OCI-LY1 (cell line): ENCODE measurements at regions not wholly inside any gene's neighbourhood (a gene's known extent, or its start where the extent isn't known, plus 50 kb on each side); places are given as distances from the start of the nearest gene placed in this dataset.

Experiments
- H2AFZ ChIP-seq: fragments of 200-600 bp; sonication (generic), shearing (Covaris generic); 2 replicates; pipeline ENCODE4 v1.6.0; 2014; ENCODE audit warnings: antibody characterized with exemption, mild to moderate bottlenecking, low read length
- H3F3A ChIP-seq: fragments of 200-600 bp; sonication (generic), shearing (Covaris generic); 2 replicates; pipeline ENCODE4 v1.6.0; 2014; ENCODE audit warnings: mild to moderate bottlenecking, antibody characterized with exemption, low read length, moderate library complexity; ENCODE audit not compliant: insufficient read depth
- H3K27ac ChIP-seq: fragments of 200-600 bp; sonication (generic); 2 replicates; pipeline ENCODE4 v1.5.1; 2014; ENCODE audit warnings: low read length, mixed run types, mild to moderate bottlenecking, low read depth; ENCODE audit not compliant: poor library complexity, severe bottlenecking
- H3K27me3 ChIP-seq: fragments of 200-600 bp; sonication (generic); 2 replicates; pipeline ENCODE4 v1.6.0; 2014; ENCODE audit warnings: antibody characterized with exemption, mild to moderate bottlenecking, low read length, moderate library complexity; ENCODE audit not compliant: insufficient read depth
- H3K36me3 ChIP-seq: fragments of 200-600 bp; sonication (generic); 2 replicates; pipeline ENCODE4 v1.6.1; 2014; ENCODE audit warnings: mild to moderate bottlenecking, antibody characterized with exemption, low read length, moderate library complexity, mixed read lengths; ENCODE audit not compliant: insufficient read depth
- H3K4me1 ChIP-seq: fragments of 200-600 bp; sonication (generic); 2 replicates; pipeline ENCODE4 v1.5.1; 2014; ENCODE audit warnings: mild to moderate bottlenecking, low read length, moderate library complexity; ENCODE audit not compliant: insufficient read depth, severe bottlenecking
- H3K4me2 ChIP-seq: fragments of 200-600 bp; sonication (generic), shearing (Covaris generic); 2 replicates; pipeline ENCODE4 v1.6.1; 2014; ENCODE audit warnings: low read length
- H3K4me3 ChIP-seq: fragments of 200-600 bp; sonication (generic); 2 replicates; pipeline ENCODE4 v1.5.1; 2014; ENCODE audit warnings: low read length, low read depth, mild to moderate bottlenecking, mixed read lengths; ENCODE audit not compliant: poor library complexity, severe bottlenecking
- H3K79me2 ChIP-seq: fragments of 200-600 bp; shearing (Covaris generic); 2 replicates; pipeline ENCODE4 v1.6.1; 2016; ENCODE audit warnings: mixed run types, low read length, mixed read lengths; ENCODE audit not compliant: insufficient read depth
- H3K9ac ChIP-seq: fragments of 200-600 bp; sonication (generic), shearing (Covaris generic); 2 replicates; pipeline ENCODE4 v1.6.1; 2014; ENCODE audit warnings: mild to moderate bottlenecking, low read length, mixed read lengths
- H3K9me2 ChIP-seq: fragments of 200-600 bp; sonication (generic), shearing (Covaris generic); 2 replicates; pipeline ENCODE4 v1.6.1; 2014; ENCODE audit warnings: low read depth, mild to moderate bottlenecking, low read length, mixed read lengths
- H3K9me3 ChIP-seq: fragments of 200-600 bp; shearing (Covaris generic); 2 replicates; pipeline ENCODE4 v1.6.1; 2014; ENCODE audit warnings: low read length, mixed read lengths
- H4K20me1 ChIP-seq: fragments of 200-600 bp; sonication (generic), shearing (Covaris generic); 2 replicates; pipeline ENCODE4 v1.6.0; 2016; ENCODE audit warnings: mild to moderate bottlenecking, low read length; ENCODE audit not compliant: insufficient read depth
- EZH2 ChIP-seq: fragments of 200-600 bp; sonication (generic), shearing (Covaris generic); IDR thresholded peaks from 2 replicates; pipeline ENCODE4 v1.8.0; 2017; ENCODE audit warnings: borderline replicate concordance, mixed run types, mild to moderate bottlenecking, antibody characterized with exemption, low read length, moderate library complexity, mixed read lengths
- TF ChIP-seq, protein P1 (sequence below): fragments of 200-600 bp; sonication (generic), shearing (Covaris generic); IDR thresholded peaks from 2 replicates; pipeline ENCODE4 v1.5.1; 2017; ENCODE audit warnings: mild to moderate bottlenecking, antibody characterized with exemption, low read length, moderate library complexity, mixed read lengths

DNA sequence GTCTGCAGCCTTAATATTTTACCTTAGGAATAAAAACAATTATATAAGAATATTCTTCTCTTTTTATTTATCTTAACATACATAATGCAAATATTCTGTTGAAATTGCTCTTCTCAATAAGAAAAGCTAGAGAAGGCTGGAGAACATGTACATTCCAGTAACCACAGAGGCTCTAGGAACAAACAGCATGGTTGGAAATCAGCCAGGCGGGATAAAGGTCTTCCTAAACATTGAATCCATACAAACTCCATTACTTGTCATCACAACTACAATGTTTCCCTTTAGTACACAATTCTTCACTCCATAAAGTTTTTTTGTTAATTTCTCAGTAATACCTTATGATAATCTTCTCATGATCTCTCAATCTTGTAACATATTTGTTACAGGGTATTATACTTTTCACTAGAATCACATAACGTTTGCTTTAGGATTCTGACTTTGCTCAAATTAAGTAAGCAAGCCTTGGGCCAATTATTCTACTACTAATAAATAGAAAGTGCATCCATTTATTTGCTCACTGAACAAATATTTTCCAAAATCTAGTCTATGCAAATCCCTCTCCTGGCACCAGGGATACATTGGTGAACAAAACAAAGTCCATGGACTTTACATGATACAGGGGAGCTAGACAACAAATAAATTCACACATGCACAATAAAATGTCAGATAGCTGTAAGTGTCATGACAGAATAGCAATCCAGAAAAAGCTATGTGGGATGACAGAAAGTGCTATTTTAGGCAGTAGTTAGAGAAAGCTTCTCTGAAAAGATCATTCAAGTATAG lies 237.5 kb upstream of the TMTC1 start:
- no peak for TF ChIP-seq EZH2
- TF ChIP-seq, protein P1, sequence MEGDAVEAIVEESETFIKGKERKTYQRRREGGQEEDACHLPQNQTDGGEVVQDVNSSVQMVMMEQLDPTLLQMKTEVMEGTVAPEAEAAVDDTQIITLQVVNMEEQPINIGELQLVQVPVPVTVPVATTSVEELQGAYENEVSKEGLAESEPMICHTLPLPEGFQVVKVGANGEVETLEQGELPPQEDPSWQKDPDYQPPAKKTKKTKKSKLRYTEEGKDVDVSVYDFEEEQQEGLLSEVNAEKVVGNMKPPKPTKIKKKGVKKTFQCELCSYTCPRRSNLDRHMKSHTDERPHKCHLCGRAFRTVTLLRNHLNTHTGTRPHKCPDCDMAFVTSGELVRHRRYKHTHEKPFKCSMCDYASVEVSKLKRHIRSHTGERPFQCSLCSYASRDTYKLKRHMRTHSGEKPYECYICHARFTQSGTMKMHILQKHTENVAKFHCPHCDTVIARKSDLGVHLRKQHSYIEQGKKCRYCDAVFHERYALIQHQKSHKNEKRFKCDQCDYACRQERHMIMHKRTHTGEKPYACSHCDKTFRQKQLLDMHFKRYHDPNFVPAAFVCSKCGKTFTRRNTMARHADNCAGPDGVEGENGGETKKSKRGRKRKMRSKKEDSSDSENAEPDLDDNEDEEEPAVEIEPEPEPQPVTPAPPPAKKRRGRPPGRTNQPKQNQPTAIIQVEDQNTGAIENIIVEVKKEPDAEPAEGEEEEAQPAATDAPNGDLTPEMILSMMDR = no peak
- Histone ChIP-seq H2AFZ (no peak overlapping the region), H3K4me2 (no peak overlapping the region), H3K27me3 (no peaks in the 10 kb centered on the region), H3F3A (no peaks in the 10 kb centered on the region), H3K36me3 (no peaks in the 10 kb centered on the region), H3K9ac (no peak overlapping the region), H3K9me3 (no peaks in the 10 kb centered on the region), H3K27ac (no peak overlapping the region), H3K4me1 (no peaks in the 10 kb centered on the region), H3K79me2 (no peaks in the 10 kb centered on the region), H4K20me1 (no peaks in the 10 kb centered on the region), H3K4me3 (no peak overlapping the region), H3K9me2 (no peaks in the 10 kb centered on the region)

DNA sequence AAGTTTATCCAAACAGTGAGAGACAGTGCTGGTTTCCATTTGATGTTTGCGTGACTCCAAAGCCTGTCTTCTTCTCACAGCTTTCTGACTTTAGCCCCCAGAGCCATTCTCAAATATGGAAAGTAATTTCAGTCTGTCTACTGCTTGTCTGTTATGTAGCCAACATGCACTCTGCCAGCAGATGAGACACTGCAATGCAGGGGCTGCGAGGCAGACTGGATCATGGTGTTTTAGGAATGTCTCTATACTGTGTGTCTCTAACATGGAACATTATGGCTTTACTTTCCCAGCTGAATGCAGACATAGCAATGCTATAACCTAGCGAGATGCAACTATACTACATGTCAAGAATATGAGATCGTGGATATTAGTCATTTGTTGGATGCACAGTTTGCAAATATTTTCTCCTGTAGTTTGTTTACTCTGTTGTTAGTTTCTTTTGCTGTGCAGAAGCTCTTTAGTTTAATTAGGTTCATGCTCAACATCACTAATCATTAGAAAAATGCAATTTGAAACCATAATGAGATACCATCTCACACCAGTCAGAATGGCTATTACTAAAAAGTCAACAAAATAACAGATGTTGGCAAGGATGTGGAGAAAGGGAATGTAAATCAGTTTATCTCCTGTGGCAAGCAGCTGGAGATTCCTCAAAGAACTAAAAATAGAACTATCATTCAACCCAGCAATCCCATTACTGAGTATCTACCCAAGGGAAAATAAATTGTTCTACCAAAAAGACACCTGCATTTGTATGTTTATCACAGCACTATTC lies 235.8 kb upstream of the TMTC1 start:
- Histone ChIP-seq H4K20me1 (no peaks in the 10 kb centered on the region), H3K9ac (no peak overlapping the region), H3K27me3 (no peaks in the 10 kb centered on the region), H3K36me3 (no peaks in the 10 kb centered on the region), H3K9me2 (no peaks in the 10 kb centered on the region), H3K79me2 (no peaks in the 10 kb centered on the region), H2AFZ (no peak overlapping the region), H3K4me3 (no peak overlapping the region), H3F3A (no peaks in the 10 kb centered on the region), H3K4me1 (no peaks in the 10 kb centered on the region), H3K27ac (no peak overlapping the region), H3K9me3 (no peaks in the 10 kb centered on the region), H3K4me2 (no peak overlapping the region)
- TF ChIP-seq EZH2 = no peak
- TF ChIP-seq, protein P1 = no peak

DNA sequence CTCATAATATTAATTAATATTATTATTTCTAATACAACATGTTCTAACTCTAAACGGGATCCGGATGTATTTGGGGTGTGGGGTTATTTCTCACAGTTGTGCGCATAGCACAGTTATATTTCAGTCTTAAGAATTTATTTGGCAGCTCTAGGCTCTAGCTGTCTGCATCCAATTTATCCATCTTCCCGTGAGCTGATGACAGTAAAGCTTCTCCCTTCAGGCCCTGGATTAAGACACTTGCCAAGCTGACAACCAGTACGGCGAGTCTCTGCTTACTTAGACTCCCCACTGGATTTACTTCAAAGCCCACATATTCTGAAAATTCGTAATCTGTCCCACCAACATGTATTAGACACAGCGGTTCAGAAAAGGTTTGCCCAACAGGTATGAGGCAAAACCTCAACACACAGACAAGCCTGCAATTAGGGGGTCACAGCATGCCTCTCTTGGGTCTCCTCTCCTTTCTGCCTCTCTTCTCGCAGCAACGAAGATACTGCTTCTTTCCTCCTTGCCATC lies 232.9 kb upstream of the TMTC1 start:
- no peaks in the 10 kb centered on the region for H4K20me1 ChIP-seq
- no peak for TF ChIP-seq EZH2
- TF ChIP-seq, protein P1 = no peak
- H3K4me1 ChIP-seq = no peaks in the 10 kb centered on the region
- H3K9ac ChIP-seq = no peak overlapping the region
- H3K27ac ChIP-seq = no peak overlapping the region
- no peaks in the 10 kb centered on the region for H3K36me3 ChIP-seq
- H3K9me2 ChIP-seq = no peaks in the 10 kb centered on the region
- H3K4me2 ChIP-seq = no peak overlapping the region
- no peaks in the 10 kb centered on the region for H3K79me2 ChIP-seq
- no peaks in the 10 kb centered on the region for H3K9me3 ChIP-seq
- H3K4me3 ChIP-seq = no peak overlapping the region
- H3K27me3 ChIP-seq = no peaks in the 10 kb centered on the region
- no peak overlapping the region for H2AFZ ChIP-seq
- H3F3A ChIP-seq = no peaks in the 10 kb centered on the region
